ENCODE measurements at regions not wholly inside any gene's neighbourhood (a gene's known extent, or its start where the extent isn't known, plus 50 kb on each side); places are given as distances from the start of the nearest gene placed in this dataset.
A peak's percentile ranks its signal among the peaks of the same experiment; 100 is the strongest.

DNA sequence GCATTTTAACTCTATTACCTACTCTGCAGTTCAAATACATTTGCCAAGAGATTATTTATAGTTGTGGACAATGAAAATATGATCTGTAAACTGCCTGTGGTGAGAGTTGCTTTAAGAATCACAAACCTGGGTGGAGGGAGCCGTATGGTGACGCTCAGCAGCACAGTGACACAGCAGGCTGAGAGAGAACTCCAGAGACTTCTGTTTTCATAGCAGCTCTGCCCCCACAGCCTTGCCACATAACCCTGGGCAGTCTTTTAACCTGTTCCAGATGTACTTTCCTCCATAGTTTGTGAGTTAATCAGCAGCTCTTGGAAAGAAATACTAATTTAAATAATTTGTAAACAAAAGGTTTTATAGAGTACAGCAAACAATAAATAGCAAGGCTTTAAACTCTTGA is 450.5 kb downstream of the ELAVL2 start:
- TF ChIP-seq, protein P1, sequence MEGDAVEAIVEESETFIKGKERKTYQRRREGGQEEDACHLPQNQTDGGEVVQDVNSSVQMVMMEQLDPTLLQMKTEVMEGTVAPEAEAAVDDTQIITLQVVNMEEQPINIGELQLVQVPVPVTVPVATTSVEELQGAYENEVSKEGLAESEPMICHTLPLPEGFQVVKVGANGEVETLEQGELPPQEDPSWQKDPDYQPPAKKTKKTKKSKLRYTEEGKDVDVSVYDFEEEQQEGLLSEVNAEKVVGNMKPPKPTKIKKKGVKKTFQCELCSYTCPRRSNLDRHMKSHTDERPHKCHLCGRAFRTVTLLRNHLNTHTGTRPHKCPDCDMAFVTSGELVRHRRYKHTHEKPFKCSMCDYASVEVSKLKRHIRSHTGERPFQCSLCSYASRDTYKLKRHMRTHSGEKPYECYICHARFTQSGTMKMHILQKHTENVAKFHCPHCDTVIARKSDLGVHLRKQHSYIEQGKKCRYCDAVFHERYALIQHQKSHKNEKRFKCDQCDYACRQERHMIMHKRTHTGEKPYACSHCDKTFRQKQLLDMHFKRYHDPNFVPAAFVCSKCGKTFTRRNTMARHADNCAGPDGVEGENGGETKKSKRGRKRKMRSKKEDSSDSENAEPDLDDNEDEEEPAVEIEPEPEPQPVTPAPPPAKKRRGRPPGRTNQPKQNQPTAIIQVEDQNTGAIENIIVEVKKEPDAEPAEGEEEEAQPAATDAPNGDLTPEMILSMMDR (IDR thresholded peaks at IDR 0.05; ENCODE audit: unreplicated experiment) = no peak
- Mint-ChIP-seq H3K4me3 (ENCODE audit: low read depth) (no peak overlapping the region), H3K9me3 (ENCODE audit: low read depth) (peaks cover 2% of the 10 kb centered on the region), H3K27ac (no peak overlapping the region), H3K27me3 (no peaks in the 10 kb centered on the region), H3K4me1 (ENCODE audit: low read depth) (no peaks in the 10 kb centered on the region), H3K36me3 (ENCODE audit: insufficient read depth) (no peaks in the 10 kb centered on the region)
- no peak for DNase-seq (ENCODE audit: low spot score, unreplicated experiment)

DNA sequence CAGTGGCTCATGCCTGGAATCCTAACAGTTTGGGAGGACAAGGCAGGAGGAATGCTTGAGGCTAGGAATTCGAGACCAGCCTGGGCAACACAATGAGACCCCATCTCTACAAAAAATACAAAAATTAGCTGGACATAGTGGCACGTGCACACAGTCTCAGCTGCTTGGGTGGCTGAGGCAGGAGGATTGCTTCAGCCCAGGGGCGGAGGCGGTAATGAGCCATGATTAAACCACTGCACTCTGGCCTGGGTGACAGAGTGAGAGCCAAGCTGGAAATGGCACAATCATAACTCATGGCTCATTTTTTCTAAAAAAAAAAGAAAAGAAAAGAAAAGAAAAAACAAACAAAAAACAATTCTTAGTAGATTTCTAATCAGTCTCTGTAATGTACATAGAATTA is 446.2 kb downstream of the ELAVL2 start:
- H3K36me3 Mint-ChIP-seq (ENCODE audit: insufficient read depth) = no peaks in the 10 kb centered on the region
- no peaks in the 10 kb centered on the region for H3K27me3 Mint-ChIP-seq
- peaks cover 2% of the 10 kb centered on the region for H3K9me3 Mint-ChIP-seq (ENCODE audit: low read depth)
- H3K27ac Mint-ChIP-seq = peak overlapping the region; percentile 76
- DNase-seq (ENCODE audit: low spot score, unreplicated experiment) = no peak
- TF ChIP-seq, protein P1 (IDR thresholded peaks at IDR 0.05; ENCODE audit: unreplicated experiment) = no peak
- H3K4me3 Mint-ChIP-seq (ENCODE audit: low read depth) = no peak overlapping the region
- H3K4me1 Mint-ChIP-seq (ENCODE audit: low read depth) = no peaks in the 10 kb centered on the region

DNA sequence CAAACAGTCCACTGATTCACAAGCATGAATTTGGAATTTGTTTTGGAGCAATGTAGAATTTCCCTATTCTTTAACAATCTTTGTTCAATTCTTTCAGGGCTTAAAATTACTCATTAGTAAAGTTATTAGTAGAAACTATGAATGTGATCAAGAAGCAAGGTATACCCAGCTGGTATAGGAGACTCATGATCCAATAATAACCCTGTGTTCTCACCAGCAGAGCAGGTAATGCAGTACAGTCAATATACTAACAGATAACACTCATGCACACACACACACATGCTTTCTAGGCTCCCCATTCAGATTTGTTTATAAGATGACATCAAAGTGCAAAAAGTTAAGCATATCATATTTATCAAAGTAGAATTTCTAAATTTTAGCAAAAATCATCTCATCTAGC is 445.2 kb downstream of the ELAVL2 start:
- Mint-ChIP-seq H3K27ac (no peak overlapping the region), H3K4me3 (ENCODE audit: low read depth) (no peak overlapping the region), H3K9me3 (ENCODE audit: low read depth) (peaks cover 2% of the 10 kb centered on the region), H3K36me3 (ENCODE audit: insufficient read depth) (no peaks in the 10 kb centered on the region), H3K4me1 (ENCODE audit: low read depth) (no peaks in the 10 kb centered on the region), H3K27me3 (no peaks in the 10 kb centered on the region)
- TF ChIP-seq, protein P1 (IDR thresholded peaks at IDR 0.05; ENCODE audit: unreplicated experiment) = no peak
- DNase-seq (ENCODE audit: low spot score, unreplicated experiment) = no peak

DNA sequence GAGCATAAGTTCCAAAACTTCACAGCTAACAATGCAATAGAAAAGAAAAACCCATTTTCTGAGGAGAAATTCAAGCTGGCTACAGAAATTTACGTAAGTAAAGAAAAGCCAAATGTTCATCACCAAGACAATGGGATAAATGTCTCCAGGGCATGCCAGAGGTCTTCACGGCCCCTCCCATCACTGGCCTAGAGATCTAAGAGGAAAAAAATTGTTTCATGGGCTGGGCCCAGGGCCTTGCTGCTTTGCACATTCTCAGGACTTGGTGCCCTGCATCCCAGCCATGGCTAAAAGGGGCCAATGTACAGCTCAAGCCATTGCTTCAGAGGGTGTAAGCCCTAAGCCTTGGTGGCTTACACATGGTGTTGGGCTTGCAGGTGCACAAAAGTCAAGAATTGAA is 443.6 kb downstream of the ELAVL2 start:
- Mint-ChIP-seq H3K27ac (no peak overlapping the region), H3K9me3 (ENCODE audit: low read depth) (peaks cover 2% of the 10 kb centered on the region), H3K4me3 (ENCODE audit: low read depth) (no peak overlapping the region), H3K4me1 (ENCODE audit: low read depth) (no peaks in the 10 kb centered on the region), H3K36me3 (ENCODE audit: insufficient read depth) (no peaks in the 10 kb centered on the region), H3K27me3 (no peaks in the 10 kb centered on the region)
- no peak for DNase-seq (ENCODE audit: low spot score, unreplicated experiment)
- TF ChIP-seq, protein P1 (IDR thresholded peaks at IDR 0.05; ENCODE audit: unreplicated experiment) = no peak

DNA sequence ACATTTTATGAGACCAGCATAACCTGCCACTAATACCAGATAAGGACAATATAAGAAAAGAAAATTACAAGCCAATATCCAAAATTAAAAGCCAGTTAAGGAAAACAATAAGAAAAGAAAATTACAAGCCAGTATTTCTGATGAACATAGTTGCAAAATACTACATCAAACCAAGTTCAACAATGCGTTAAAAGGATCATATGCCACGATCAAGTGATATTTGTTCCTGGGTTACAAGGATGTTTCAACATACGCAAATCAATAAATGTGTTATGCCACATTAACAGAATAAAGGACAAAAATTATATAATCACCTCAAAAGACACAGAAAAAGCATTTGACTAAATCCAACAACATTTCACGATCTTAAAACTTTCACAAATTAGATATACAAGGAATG is 431.9 kb downstream of the ELAVL2 start:
- TF ChIP-seq, protein P1 (IDR thresholded peaks at IDR 0.05; ENCODE audit: unreplicated experiment) = no peak
- Mint-ChIP-seq H3K27me3 (no peaks in the 10 kb centered on the region), H3K27ac (no peak overlapping the region), H3K4me1 (ENCODE audit: low read depth) (no peaks in the 10 kb centered on the region), H3K9me3 (ENCODE audit: low read depth) (peaks cover 17% of the 10 kb centered on the region), H3K36me3 (ENCODE audit: insufficient read depth) (no peaks in the 10 kb centered on the region), H3K4me3 (ENCODE audit: low read depth) (no peak overlapping the region)
- no peak for DNase-seq (ENCODE audit: low spot score, unreplicated experiment)

All from progenitor cell of endocrine pancreas (in vitro differentiated cells).